SJCRH30 (cell line): ENCODE measurements at regions not wholly inside any gene's neighbourhood (a gene's known extent, or its start where the extent isn't known, plus 50 kb on each side); places are given as distances from the start of the nearest gene placed in this dataset.
"Not testable (repeated sequence)": the region's sequence is repeated elsewhere in the genome, so short reads cannot be mapped to it uniquely, and the experiment has no call there.

Experiments
- DNase-seq, 2 experiments: peaks; one replicate each; pipeline ENCODE4 v3.0.0-alpha.2; 2015 to 2020
- H3K27ac ChIP-seq: fragments of 250-450 bp; sonication (Bioruptor Pico); 2 replicates; pipeline ENCODE4 v1.5.1; 2020; ENCODE audit warnings: mild to moderate bottlenecking, moderate library complexity
- H3K27me3 ChIP-seq: fragments of 250-450 bp; sonication (Bioruptor Pico); 2 replicates; pipeline ENCODE4 v1.5.1; 2020; ENCODE audit warnings: mild to moderate bottlenecking, moderate library complexity
- H3K36me3 ChIP-seq: fragments of 250-450 bp; sonication (Bioruptor Pico); 2 replicates; pipeline ENCODE4 v1.5.1; 2020; ENCODE audit warnings: mild to moderate bottlenecking, moderate library complexity
- H3K4me1 ChIP-seq: fragments of 250-450 bp; sonication (Bioruptor Pico); 2 replicates; pipeline ENCODE4 v1.5.1; 2020; ENCODE audit warnings: mild to moderate bottlenecking, moderate library complexity
- H3K4me3 ChIP-seq: fragments of 250-450 bp; sonication (Bioruptor Pico); 2 replicates; pipeline ENCODE4 v1.5.1; 2020; ENCODE audit warnings: mild to moderate bottlenecking, moderate library complexity
- H3K9me3 ChIP-seq: fragments of 250-450 bp; sonication (Bioruptor Pico); replicated peaks from 2 replicates; pipeline ENCODE4 v1.5.1; 2020; ENCODE audit warnings: mild to moderate bottlenecking, moderate library complexity

DNA sequence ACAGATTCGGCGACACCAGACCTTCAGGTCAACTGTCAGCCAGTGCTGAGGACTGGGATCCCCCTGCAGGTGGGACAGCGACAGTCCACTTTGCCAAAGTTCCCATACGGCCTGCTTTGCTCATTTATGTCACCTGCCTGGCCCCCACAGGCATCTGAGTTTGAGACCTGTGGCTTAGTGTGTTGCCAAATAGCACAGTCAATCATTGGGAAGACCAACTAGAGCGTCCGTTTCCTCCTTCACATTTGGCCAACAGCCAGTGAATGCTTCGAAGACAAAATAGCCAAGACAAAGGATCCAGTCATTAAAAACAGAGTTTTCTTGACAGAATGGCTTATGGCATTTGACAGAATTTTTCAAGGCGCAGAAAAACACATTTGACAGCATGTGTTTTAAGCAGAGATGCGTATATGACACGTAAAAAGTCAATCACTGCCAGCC, 113.8 kb downstream of the ABCC12 start:
- peak; percentile 26 to 57 for DNase-seq

DNA sequence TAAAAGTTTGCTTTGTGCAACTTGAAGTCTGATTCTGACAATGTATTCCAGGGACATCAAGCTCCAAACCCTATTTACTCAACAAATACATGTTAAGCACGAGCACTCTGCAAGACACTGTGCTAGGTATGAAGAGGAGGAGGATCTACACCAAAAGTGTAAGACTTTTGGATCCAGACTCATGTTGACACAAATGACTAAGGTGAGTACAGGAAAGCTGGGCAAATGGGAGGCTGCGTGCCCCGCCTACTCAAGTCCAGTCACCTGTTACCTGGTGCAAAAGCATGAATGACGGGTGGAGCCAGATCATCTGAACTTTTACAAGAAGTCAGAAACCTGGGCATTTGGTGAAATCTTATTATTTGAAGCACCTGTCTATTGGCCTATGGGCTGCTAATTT, 120.7 kb downstream of the ABCC12 start:
- Histone ChIP-seq H3K4me3 (no peak overlapping the region), H3K27me3 (no peaks in the 10 kb centered on the region), H3K27ac (no peak overlapping the region), H3K4me1 (no peaks in the 10 kb centered on the region), H3K36me3 (no peaks in the 10 kb centered on the region), H3K9me3 (no peaks in the 10 kb centered on the region)
- no peak for DNase-seq

More for the DNA sequence above, 113.8 kb downstream of the ABCC12 start:
- Histone ChIP-seq H3K27ac (no peak overlapping the region), H3K4me1 (no peaks in the 10 kb centered on the region), H3K9me3 (no peaks in the 10 kb centered on the region), H3K4me3 (no peak overlapping the region), H3K36me3 (no peaks in the 10 kb centered on the region), H3K27me3 (no peaks in the 10 kb centered on the region)

DNA sequence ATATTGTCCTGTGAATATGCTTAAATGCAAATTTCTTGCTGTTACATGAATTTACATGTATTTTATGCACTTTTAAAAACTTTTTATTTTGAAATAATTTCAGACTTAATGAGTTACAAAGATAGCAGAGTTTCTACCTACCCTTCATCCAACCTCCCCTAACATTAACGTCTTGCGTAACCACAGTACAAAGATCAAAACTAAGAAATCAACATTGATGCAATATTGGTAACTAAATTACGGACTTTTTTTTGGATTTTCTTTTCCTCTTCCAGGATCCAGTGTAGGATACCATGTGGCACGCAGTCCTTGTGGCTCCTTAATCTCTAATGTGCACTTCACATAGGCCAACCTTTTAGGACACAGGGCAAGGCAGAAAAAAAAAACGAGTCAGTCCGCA, 124.9 kb downstream of the ABCC12 start:
- Histone ChIP-seq H3K4me3 (no peak overlapping the region), H3K27me3 (no peaks in the 10 kb centered on the region), H3K27ac (no peak overlapping the region), H3K36me3 (no peaks in the 10 kb centered on the region), H3K9me3 (no peaks in the 10 kb centered on the region), H3K4me1 (no peaks in the 10 kb centered on the region)
- no peak for DNase-seq

DNA sequence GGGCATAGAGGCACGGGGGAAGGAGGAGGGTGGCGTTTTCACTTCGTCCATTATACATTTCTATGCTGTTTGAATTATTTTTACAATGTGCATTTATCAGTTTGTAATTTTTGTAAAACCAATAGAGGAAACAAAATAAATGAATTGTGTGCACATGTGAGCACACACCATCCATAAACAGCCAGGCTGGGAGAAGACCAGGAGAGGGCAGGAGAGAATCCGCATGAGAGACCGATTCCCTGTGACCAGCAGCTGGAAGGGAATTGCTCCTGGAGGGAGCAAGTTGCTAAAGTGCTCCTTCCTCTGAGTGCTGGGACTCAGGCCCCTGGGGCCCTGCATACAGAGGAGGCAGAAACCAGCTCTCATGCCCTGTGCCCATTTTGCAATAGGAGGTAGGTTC, 126.0 kb downstream of the ABCC12 start:
- no peaks in the 10 kb centered on the region for H3K27me3 ChIP-seq
- H3K36me3 ChIP-seq = no peaks in the 10 kb centered on the region
- H3K4me1 ChIP-seq = no peaks in the 10 kb centered on the region
- DNase-seq = no peak
- H3K27ac ChIP-seq = no peak overlapping the region
- H3K9me3 ChIP-seq = no peaks in the 10 kb centered on the region
- H3K4me3 ChIP-seq = no peak overlapping the region

DNA sequence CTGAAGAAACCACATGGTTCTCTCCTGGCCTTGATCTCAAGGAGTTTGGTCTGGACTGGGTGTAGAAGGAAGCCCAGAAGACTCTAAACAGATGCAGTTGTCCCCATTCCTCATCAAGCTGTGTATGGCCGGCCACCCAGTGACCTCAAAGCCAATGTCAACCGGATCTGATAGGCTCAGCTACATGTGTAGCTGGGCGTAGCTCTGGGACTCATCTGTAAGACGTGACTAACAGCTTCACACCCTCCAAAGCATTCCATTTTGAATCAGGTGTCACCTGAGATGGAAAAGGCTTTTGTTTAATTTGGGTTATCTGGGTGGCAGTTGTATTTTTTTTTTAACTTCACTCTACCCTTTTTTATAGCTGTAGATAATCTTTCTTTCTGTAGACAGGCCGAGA, 130.4 kb downstream of the ABCC12 start:
- Histone ChIP-seq H3K27me3 (no peaks in the 10 kb centered on the region), H3K4me3 (no peak overlapping the region), H3K4me1 (no peaks in the 10 kb centered on the region)

DNA sequence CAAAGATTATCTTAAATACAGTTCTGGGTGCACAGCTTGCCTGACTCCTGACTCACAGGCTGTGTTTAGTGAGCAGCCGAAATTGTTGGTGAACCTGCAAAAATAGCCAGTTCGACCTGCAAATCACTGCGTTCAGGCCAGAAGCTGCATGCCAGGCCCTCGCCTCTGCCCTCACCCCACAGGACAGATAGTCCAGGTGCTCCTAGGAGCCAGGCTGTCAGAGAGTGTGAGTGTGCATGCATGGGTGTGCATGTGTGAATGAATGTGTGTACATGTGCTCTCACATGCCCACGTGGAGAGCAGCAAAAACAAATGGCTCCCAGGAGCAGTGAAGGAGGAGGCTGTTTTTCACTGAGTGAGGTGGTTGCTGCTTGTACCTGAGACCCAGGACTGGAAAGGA, 131.8 kb downstream of the ABCC12 start:
- H3K4me3 ChIP-seq = no peak overlapping the region
- H3K27ac ChIP-seq = no peak overlapping the region
- H3K9me3 ChIP-seq = no peaks in the 10 kb centered on the region
- no peak for DNase-seq
- no peaks in the 10 kb centered on the region for H3K36me3 ChIP-seq
- no peaks in the 10 kb centered on the region for H3K4me1 ChIP-seq
- no peaks in the 10 kb centered on the region for H3K27me3 ChIP-seq

More for the DNA sequence above, 130.4 kb downstream of the ABCC12 start:
- Histone ChIP-seq H3K9me3 (no peaks in the 10 kb centered on the region), H3K27ac (no peak overlapping the region), H3K36me3 (no peaks in the 10 kb centered on the region)
- DNase-seq = no peak

DNA sequence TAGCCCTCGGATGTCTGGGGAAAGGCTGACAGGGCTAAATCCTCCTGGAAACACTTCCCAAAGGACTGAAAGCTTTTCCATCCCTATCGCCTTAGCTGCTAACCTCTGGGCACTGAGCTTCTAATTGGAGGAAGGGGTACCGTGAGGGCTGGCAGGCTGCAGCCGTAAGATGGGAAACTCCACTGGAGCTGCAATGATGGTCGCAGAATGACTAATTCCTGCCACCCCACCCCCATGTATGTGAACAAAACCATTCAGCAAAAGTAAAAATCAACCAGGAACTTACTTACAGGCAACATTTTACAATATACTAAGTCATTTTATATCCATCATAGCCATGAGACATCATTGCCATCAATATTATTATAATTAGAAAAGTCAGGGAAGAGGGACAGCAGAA, 133.3 kb downstream of the ABCC12 start:
- no peaks in the 10 kb centered on the region for H3K9me3 ChIP-seq
- H3K4me1 ChIP-seq = no peaks in the 10 kb centered on the region
- H3K27me3 ChIP-seq = no peaks in the 10 kb centered on the region
- H3K4me3 ChIP-seq = no peak overlapping the region
- H3K27ac ChIP-seq = no peak overlapping the region
- H3K36me3 ChIP-seq = no peaks in the 10 kb centered on the region
- DNase-seq = no peak

DNA sequence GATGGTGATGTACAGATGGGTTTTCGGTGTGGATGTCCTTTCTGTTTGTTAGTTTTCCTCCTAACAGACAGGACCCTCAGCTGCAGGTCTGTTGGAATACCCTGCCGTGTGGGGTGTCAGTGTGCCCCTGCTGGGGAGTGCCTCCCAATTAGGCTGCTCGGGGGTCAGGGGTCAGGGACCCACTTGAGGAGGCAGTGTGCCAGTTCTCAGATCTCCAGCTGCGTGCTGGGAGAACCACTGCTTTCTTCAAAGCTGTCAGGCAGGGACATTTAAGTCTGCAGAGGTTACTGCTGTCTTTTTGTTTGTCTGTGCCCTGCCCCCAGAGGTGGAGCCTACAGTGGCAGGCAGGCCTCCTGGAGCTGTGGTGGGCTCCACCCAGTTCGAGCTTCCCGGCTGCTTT, 135.2 kb downstream of the ABCC12 start:
- H3K4me3 ChIP-seq, H3K36me3 ChIP-seq, H3K4me1 ChIP-seq, H3K27me3 ChIP-seq, H3K9me3 ChIP-seq, H3K27ac ChIP-seq, DNase-seq: not testable (repeated sequence)

DNA sequence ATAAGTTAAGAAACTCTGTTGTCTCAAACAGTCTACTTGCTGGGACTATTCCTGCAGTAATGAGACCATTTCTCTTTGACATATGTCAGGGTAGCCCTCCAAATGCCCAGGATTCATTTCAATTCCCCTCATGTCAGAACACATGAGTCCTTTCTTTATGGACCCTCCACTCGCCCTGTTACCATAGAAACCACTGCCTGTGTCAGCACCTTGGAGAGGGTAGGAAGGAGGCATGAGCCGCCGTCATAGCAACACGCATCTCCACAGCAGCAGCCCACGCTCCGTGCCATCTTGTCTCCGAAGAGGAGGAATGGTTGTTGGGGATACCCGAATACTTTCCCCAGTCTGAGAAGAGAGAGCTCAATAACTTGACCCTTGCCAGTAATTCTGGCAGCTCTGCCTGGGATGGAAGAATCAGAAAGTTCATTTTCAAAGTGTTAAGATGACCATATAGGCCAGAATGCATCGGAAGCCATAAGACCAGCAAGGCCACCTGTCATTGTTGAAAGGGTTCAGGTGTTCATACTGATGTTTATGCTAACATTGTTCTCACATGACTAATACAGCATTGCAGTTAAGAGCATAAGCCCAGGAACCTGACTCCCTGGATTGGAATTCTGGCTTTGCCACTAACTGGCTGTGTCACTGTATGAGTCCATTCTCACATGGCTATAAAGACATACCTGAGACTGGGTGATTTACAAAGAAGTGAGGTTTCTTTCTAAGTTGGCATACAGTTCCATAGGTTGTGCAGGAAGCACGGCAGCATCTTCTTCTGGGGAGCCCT, 141.3 kb downstream of the ABCC12 start:
- Histone ChIP-seq H3K27ac (no peak overlapping the region), H3K36me3 (no peaks in the 10 kb centered on the region), H3K27me3 (no peaks in the 10 kb centered on the region), H3K9me3 (no peaks in the 10 kb centered on the region), H3K4me3 (no peak overlapping the region), H3K4me1 (peaks cover 7% of the 10 kb centered on the region; the same call in 1 of the 2 replicates)
- DNase-seq = no peak

DNA sequence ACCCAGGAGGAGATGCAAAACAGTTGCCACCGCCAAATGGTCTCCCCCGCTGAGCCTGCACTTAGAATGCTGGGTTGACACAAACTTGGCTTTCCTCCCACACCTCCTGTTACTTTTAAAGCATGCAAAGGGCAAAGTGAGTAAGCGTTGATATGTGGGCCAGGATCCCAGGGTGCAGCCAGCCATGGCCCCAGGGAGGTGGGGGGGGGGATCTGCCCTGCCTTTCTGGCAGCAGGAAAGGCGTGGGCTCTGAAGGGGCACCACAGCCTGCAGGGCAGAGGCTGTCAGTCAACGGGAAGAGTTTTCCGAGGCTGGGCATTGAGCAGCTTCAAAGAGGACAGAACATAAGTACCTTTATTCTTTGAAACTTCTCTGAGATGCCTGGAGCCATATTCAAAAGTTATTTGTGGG, 142.3 kb downstream of the ABCC12 start:
- H3K4me3 ChIP-seq = no peak overlapping the region
- DNase-seq = no peak
- H3K9me3 ChIP-seq = no peaks in the 10 kb centered on the region
- peaks cover 7% of the 10 kb centered on the region; the same call in 1 of the 2 replicates for H3K4me1 ChIP-seq
- H3K27me3 ChIP-seq = no peaks in the 10 kb centered on the region
- H3K36me3 ChIP-seq = no peaks in the 10 kb centered on the region
- no peak overlapping the region for H3K27ac ChIP-seq

DNA sequence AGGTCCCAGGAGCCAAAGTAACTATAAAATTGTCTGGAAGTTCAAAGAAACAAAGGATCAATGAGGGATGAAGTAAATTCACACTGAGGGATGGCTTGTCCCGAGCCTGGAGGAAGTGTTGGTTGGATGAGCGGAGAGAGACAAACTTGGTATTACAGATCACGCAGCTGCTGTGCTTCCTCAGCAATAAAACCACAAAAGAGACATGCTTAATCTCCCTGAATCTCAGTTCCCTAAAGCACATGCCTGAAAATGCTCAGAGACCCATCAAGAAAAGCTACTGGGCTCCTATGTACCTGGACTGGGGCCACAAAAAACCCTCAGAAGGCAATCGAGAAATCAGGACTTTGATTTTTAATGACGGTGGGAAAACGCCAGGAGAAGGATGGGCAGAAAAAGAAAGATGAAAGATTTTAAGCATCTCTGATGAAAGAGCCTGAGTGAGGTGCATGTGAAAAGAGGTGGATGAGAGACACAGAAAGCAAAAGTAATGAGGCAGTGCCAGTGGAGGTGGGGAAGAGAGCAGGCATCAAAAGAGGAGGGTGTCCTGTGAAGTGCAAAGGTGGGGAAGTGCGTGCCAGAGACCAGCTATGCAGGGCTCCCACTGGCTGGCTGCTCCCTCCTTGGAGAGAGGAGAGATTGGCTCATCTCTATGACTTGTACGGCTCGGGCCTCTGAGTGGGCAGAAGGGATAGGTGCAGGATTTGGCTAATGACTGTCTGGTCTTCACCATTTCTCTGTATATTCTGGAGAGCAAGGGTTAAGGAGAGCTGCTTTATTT, 143.7 kb downstream of the ABCC12 start:
- Histone ChIP-seq H3K9me3 (no peaks in the 10 kb centered on the region), H3K4me3 (no peak overlapping the region), H3K36me3 (no peaks in the 10 kb centered on the region), H3K4me1 (peaks cover 7% of the 10 kb centered on the region; the same call in 1 of the 2 replicates), H3K27ac (no peak overlapping the region), H3K27me3 (no peaks in the 10 kb centered on the region)
- DNase-seq = peak; percentile 40 to 73

DNA sequence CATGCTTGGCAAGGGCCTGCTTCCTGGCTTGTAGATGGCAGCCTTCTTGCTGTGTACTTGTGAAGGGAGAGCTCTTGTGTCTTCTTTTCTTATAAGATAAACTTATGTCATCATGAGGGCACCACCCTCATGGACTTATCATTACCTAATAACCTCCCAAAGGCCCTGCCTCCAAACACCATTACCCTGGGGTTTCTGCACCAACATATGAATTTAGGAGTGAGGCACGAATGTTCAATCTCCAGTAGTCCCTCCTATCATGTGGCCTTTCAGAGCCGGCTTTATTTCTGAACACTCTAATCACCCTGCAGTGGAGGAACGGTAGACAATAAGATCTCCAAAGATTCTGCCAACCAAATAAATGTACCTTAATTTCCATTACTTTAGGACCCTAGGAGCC, 144.3 kb downstream of the ABCC12 start:
- no peak for DNase-seq
- Histone ChIP-seq H3K27me3 (no peaks in the 10 kb centered on the region), H3K4me1 (peaks cover 7% of the 10 kb centered on the region; the same call in 1 of the 2 replicates), H3K4me3 (no peak overlapping the region), H3K9me3 (no peaks in the 10 kb centered on the region), H3K36me3 (no peaks in the 10 kb centered on the region), H3K27ac (no peak overlapping the region)

DNA sequence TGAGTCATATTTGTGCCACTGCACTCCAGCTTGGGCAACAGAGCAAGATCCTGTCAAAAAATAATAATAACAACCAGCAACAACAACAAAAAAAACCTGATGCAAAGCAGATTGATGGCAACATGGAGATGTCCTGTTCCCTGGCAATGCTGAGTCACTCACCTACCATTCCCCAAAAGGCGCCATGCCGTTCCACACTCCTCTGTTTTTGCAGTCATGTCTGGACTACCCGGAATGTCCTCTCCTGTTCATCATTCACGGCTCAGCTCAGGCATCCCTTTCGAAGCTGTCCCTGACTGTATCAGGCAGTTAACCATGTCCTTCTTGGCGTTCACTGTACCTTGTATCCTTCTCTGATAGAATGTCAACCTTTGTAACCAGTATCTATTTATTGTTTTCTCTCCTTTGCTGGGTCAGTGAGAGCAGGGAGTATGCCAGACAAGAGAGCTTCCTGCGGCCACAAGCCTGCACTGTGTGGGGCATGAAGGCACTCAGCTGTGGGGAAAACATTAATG, 147.7 kb downstream of the ABCC12 start:
- H3K27ac ChIP-seq = no peak overlapping the region

DNA sequence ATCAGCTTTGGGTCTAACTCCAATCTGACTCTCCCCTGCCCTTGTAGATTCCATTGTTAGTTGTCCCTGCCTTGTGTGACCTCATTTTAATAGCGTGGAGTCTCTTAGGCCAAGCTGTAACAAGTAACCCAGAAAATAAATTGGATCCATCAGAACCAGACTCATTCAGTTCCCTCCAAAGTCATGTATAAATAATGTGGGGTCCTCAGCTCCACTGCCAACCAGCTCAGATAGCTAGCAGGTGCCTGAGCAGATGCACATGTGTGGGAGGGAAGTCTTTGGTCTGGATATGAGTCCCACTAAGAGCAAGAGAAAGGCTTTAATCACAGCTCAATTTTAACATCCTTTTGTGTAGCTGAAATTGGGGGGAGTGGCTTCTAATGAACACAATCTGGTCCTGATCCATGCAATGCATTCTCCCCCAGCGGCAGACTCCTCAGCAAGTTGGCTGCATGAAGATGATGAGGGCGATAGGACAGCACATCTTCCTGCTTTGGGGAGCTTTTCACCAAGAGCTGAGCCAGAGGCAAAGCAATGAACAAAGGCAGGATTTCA, 151.6 kb downstream of the ABCC12 start:
- Histone ChIP-seq H3K4me1 (no peaks in the 10 kb centered on the region), H3K4me3 (no peak overlapping the region), H3K36me3 (no peaks in the 10 kb centered on the region), H3K27me3 (no peaks in the 10 kb centered on the region), H3K27ac (no peak overlapping the region), H3K9me3 (no peaks in the 10 kb centered on the region)
- no peak for DNase-seq

More for the DNA sequence above, 147.7 kb downstream of the ABCC12 start:
- peaks cover 7% of the 10 kb centered on the region; the same call in 1 of the 2 replicates for H3K4me1 ChIP-seq
- H3K9me3 ChIP-seq = no peaks in the 10 kb centered on the region
- no peaks in the 10 kb centered on the region for H3K36me3 ChIP-seq
- no peak overlapping the region for H3K4me3 ChIP-seq
- no peaks in the 10 kb centered on the region for H3K27me3 ChIP-seq
- no peak for DNase-seq
